Liver (tissue), 8 donors: ENCODE measurements at regions not wholly inside any gene's neighbourhood (a gene's known extent, or its start where the extent isn't known, plus 50 kb on each side); places are given as distances from the start of the nearest gene placed in this dataset.

Source experiments
- DNase-seq: peaks from one replicate; pipeline ENCODE4 v3.0.0-alpha.2; 2017; ENCODE audit warnings: low spot score
- H3K27ac ChIP-seq, 2 donors: one replicate each; pipeline ENCODE4 v1.7.0; 2013; ENCODE audit warnings: inconsistent platforms in 2 of 2, low read length in 2 of 2, control low read depth in 1 of 2, low read depth in 1 of 2, mild to moderate bottlenecking in 1 of 2
- H3K27me3 ChIP-seq, 4 donors: one replicate each; pipeline versions ENCODE4 v1.6.1 to v1.7.0; 2013; ENCODE audit warnings: low read length in 3 of 4, inconsistent platforms in 1 of 4, mild to moderate bottlenecking in 1 of 4, moderate library complexity in 1 of 4; ENCODE audit not compliant: control insufficient read depth in 4 of 4, insufficient read depth in 4 of 4
- H3K36me3 ChIP-seq, 4 donors: one replicate each; pipeline versions ENCODE4 v1.6.1 to v1.7.0; 2013; ENCODE audit warnings: low read length in 3 of 4, mild to moderate bottlenecking in 3 of 4, low read depth in 1 of 4, moderate library complexity in 1 of 4; ENCODE audit not compliant: control insufficient read depth in 4 of 4, insufficient read depth in 3 of 4
- H3K4me1 ChIP-seq, 4 donors: one replicate each; pipeline versions ENCODE4 v1.6.1 to v1.7.0; 2013; ENCODE audit warnings: low read length in 3 of 4, mild to moderate bottlenecking in 3 of 4, moderate library complexity in 1 of 4; ENCODE audit not compliant: control insufficient read depth in 4 of 4, insufficient read depth in 4 of 4
- H3K4me3 ChIP-seq, 3 donors: one replicate each; pipeline versions ENCODE4 v1.6.1 to v1.7.0; 2013; ENCODE audit warnings: low read length in 3 of 3, control low read depth in 1 of 3, low read depth in 1 of 3, mild to moderate bottlenecking in 1 of 3
- H3K9ac ChIP-seq, 2 donors: one replicate each; pipeline ENCODE4 v1.7.0; 2013; ENCODE audit warnings: low read length in 2 of 2, mild to moderate bottlenecking in 2 of 2, moderate library complexity in 2 of 2, control low read depth in 1 of 2, low read depth in 1 of 2
- H3K9me3 ChIP-seq, 4 donors: one replicate each; pipeline versions ENCODE4 v1.6.1 to v1.7.0; 2013; ENCODE audit warnings: low read length in 3 of 4; ENCODE audit not compliant: control insufficient read depth in 4 of 4
- EGR1 ChIP-seq, 2 donors: IDR thresholded peaks; 2 replicates each; pipeline ENCODE4 v1.6.1; 2016 to 2018; ENCODE audit warnings: antibody characterized with exemption in 2 of 2, low read depth in 2 of 2
- FOXA1 ChIP-seq: IDR thresholded peaks from 2 replicates; pipeline ENCODE4 v1.6.1; 2016; ENCODE audit warnings: antibody characterized with exemption
- FOXA2 ChIP-seq: IDR thresholded peaks from 2 replicates; pipeline ENCODE4 v1.6.1; 2016; ENCODE audit warnings: antibody characterized with exemption
- GABPA ChIP-seq, 2 donors: IDR thresholded peaks in 1 of 2; conservative IDR thresholded peaks in 1 of 2; 2 replicates each; pipeline ENCODE4 v1.6.1; 2016; ENCODE audit warnings: antibody characterized with exemption in 2 of 2, mild to moderate bottlenecking in 1 of 2, moderate library complexity in 1 of 2
- HNF4A ChIP-seq, 2 donors: conservative IDR thresholded peaks; 2 replicates each; pipeline ENCODE4 v1.6.1; 2016; ENCODE audit warnings: antibody characterized with exemption in 2 of 2, mild to moderate bottlenecking in 2 of 2
- HNF4G ChIP-seq: IDR thresholded peaks from 2 replicates; pipeline ENCODE4 v1.6.1; 2016; ENCODE audit warnings: antibody characterized with exemption
- JUND ChIP-seq, 2 donors: IDR thresholded peaks; 2 replicates each; pipeline ENCODE4 v1.6.1; 2016; ENCODE audit warnings: antibody characterized with exemption in 2 of 2
- NR2F2 ChIP-seq: IDR thresholded peaks from 2 replicates; pipeline ENCODE4 v1.6.1; 2016; ENCODE audit warnings: antibody characterized with exemption
- RAD21 ChIP-seq, 2 donors: IDR thresholded peaks; 2 replicates each; pipeline ENCODE4 v1.6.1; 2016; ENCODE audit warnings: antibody characterized with exemption in 2 of 2, mild to moderate bottlenecking in 2 of 2
- RXRA ChIP-seq, 2 donors: IDR thresholded peaks; 2 replicates each; pipeline ENCODE4 v1.6.1; 2017 to 2018; ENCODE audit warnings: antibody characterized with exemption in 2 of 2, mild to moderate bottlenecking in 1 of 2
- SP1 ChIP-seq: IDR thresholded peaks from 2 replicates; pipeline ENCODE4 v1.6.1; 2018; ENCODE audit warnings: antibody characterized with exemption, mild to moderate bottlenecking
- TAF1 ChIP-seq: conservative IDR thresholded peaks from 2 replicates; pipeline ENCODE4 v1.6.1; 2016; ENCODE audit warnings: antibody characterized with exemption, mild to moderate bottlenecking
- YY1 ChIP-seq: IDR thresholded peaks from 2 replicates; pipeline ENCODE4 v1.6.1; 2016; ENCODE audit warnings: antibody characterized with exemption, mild to moderate bottlenecking
- WGBS: extraction: QIAGEN DNeasy Blood & Tissue Kit; methylation state at CpG from one replicate; pipeline ENCODE4 v1.1.7; 2013; 5-methylcytosine and 5-hydroxymethylcytosine counted together
- TF ChIP-seq, protein P1 (sequence below): fragments of 150-350 bp; IDR thresholded peaks from 2 replicates; pipeline ENCODE4 v1.5.1; 2017; ENCODE audit warnings: improper control_type of control experiment, low read depth, low read length; ENCODE audit not compliant: missing input control
- TF ChIP-seq, protein P2 (sequence below): IDR thresholded peaks from 2 replicates; pipeline ENCODE4 v1.6.1; 2016; ENCODE audit warnings: antibody characterized with exemption
- TF ChIP-seq, protein P3 (sequence below): IDR thresholded peaks from 2 replicates; pipeline ENCODE4 v1.6.1; 2016; ENCODE audit warnings: antibody characterized with exemption
- TF ChIP-seq, protein P4 (sequence below): IDR thresholded peaks from 2 replicates; pipeline ENCODE4 v1.6.1; 2016; ENCODE audit warnings: antibody characterized with exemption
- TF ChIP-seq, protein P5 (sequence below): IDR thresholded peaks from 2 replicates; pipeline ENCODE4 v1.6.1; 2016; ENCODE audit warnings: antibody characterized with exemption, mild to moderate bottlenecking
- donor health status: healthy.
- donor health status: healthy.
- donor health status: healthy.
- donor health status: healthy.
- donor health status: healthy.

DNA sequence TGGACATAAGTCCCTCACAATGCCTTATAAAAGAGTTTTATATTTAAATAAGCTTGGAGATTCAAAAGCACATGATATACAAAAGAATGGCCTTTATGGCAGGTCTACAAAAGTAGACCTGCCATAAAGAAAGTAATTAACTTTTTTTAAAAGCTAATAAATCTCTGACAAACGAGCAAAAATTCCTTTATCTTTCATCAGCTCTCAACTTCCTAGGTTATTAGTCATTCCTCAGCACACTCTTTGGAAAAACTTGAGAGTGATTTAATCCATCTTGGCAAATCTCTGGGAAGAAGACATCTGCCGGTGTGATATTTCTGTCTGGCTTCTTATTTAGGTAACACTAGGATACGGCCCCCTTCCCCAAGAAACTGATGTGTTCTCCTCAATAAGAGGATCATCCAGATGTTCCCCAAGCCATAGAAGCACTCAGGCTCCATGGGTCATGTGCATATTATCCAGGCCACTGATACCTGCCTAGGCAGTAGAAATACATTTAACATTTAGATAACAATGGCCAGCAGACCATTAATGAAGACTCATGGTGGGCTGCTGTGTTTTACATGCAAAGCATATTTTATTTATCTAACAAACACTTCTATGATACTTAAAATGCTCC, 372.7 kb downstream of the LIG4 start (continued):
- TF ChIP-seq HNF4G, result no peak
- TF ChIP-seq, protein P1, sequence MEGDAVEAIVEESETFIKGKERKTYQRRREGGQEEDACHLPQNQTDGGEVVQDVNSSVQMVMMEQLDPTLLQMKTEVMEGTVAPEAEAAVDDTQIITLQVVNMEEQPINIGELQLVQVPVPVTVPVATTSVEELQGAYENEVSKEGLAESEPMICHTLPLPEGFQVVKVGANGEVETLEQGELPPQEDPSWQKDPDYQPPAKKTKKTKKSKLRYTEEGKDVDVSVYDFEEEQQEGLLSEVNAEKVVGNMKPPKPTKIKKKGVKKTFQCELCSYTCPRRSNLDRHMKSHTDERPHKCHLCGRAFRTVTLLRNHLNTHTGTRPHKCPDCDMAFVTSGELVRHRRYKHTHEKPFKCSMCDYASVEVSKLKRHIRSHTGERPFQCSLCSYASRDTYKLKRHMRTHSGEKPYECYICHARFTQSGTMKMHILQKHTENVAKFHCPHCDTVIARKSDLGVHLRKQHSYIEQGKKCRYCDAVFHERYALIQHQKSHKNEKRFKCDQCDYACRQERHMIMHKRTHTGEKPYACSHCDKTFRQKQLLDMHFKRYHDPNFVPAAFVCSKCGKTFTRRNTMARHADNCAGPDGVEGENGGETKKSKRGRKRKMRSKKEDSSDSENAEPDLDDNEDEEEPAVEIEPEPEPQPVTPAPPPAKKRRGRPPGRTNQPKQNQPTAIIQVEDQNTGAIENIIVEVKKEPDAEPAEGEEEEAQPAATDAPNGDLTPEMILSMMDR, result no peak

DNA sequence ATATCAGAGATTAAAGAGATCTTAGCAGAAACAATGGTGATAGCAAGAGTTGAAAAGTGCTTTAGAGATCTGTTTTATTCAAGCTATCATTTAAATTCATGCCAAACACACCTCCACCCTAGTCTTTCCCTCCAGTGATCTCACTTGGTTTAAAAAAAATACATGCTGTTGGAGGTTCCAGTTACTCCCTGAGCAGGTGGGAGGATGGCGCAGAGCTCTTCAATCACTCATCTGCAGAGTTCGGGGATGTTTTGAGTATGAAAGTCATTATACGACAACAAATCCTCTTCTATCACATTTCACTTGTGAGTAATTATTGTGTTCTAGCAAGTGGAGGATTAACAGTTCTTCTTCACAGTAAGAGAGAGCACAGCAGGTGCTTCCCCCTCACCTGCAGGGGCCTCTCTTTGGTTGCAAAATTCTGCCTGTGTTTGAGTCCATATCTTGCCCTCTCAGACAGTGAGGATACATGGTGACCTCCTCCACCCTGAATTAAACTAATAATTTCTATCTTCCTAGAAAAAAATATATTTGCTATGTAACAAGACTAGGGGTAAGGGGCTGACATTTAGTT, 376.7 kb downstream of the LIG4 start:
- TF ChIP-seq FOXA2, result no peak
- TF ChIP-seq, protein P2, sequence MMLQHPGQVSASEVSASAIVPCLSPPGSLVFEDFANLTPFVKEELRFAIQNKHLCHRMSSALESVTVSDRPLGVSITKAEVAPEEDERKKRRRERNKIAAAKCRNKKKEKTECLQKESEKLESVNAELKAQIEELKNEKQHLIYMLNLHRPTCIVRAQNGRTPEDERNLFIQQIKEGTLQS, result no peak
- TF ChIP-seq, protein P3, sequence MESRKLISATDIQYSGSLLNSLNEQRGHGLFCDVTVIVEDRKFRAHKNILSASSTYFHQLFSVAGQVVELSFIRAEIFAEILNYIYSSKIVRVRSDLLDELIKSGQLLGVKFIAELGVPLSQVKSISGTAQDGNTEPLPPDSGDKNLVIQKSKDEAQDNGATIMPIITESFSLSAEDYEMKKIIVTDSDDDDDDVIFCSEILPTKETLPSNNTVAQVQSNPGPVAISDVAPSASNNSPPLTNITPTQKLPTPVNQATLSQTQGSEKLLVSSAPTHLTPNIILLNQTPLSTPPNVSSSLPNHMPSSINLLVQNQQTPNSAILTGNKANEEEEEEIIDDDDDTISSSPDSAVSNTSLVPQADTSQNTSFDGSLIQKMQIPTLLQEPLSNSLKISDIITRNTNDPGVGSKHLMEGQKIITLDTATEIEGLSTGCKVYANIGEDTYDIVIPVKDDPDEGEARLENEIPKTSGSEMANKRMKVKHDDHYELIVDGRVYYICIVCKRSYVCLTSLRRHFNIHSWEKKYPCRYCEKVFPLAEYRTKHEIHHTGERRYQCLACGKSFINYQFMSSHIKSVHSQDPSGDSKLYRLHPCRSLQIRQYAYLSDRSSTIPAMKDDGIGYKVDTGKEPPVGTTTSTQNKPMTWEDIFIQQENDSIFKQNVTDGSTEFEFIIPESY, result no peak
- TF ChIP-seq, protein P4, sequence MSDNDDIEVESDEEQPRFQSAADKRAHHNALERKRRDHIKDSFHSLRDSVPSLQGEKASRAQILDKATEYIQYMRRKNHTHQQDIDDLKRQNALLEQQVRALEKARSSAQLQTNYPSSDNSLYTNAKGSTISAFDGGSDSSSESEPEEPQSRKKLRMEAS, result no peak
- TF ChIP-seq YY1, result no peak
- TF ChIP-seq, protein P1, result no peak
- TF ChIP-seq SP1, result no peak
- no peak for TF ChIP-seq HNF4A (conservative IDR thresholded peaks at IDR 0.05)
- no peak for TF ChIP-seq RAD21 (IDR thresholded peaks at IDR 0.05)
- TF ChIP-seq JUND (IDR thresholded peaks at IDR 0.05), result no peak
- TF ChIP-seq EGR1 (IDR thresholded peaks at IDR 0.05; ENCODE audit: low read depth in 2 of 2), result no peak
- TF ChIP-seq GABPA (IDR thresholded peaks at IDR 0.05 in 1 of 2, conservative IDR thresholded peaks at IDR 0.05 in 1 of 2), result no peak
- TF ChIP-seq RXRA (IDR thresholded peaks at IDR 0.05), result no peak
- TF ChIP-seq FOXA1, result no peak
- TF ChIP-seq HNF4G, result no peak
- no peak for TF ChIP-seq NR2F2
- TF ChIP-seq, protein P5, sequence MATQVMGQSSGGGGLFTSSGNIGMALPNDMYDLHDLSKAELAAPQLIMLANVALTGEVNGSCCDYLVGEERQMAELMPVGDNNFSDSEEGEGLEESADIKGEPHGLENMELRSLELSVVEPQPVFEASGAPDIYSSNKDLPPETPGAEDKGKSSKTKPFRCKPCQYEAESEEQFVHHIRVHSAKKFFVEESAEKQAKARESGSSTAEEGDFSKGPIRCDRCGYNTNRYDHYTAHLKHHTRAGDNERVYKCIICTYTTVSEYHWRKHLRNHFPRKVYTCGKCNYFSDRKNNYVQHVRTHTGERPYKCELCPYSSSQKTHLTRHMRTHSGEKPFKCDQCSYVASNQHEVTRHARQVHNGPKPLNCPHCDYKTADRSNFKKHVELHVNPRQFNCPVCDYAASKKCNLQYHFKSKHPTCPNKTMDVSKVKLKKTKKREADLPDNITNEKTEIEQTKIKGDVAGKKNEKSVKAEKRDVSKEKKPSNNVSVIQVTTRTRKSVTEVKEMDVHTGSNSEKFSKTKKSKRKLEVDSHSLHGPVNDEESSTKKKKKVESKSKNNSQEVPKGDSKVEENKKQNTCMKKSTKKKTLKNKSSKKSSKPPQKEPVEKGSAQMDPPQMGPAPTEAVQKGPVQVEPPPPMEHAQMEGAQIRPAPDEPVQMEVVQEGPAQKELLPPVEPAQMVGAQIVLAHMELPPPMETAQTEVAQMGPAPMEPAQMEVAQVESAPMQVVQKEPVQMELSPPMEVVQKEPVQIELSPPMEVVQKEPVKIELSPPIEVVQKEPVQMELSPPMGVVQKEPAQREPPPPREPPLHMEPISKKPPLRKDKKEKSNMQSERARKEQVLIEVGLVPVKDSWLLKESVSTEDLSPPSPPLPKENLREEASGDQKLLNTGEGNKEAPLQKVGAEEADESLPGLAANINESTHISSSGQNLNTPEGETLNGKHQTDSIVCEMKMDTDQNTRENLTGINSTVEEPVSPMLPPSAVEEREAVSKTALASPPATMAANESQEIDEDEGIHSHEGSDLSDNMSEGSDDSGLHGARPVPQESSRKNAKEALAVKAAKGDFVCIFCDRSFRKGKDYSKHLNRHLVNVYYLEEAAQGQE, result no peak
- TF ChIP-seq TAF1, result no peak
- DNase-seq, result no peak
- Histone ChIP-seq H3K9ac (no peak overlapping the region), H3K27me3 (no peaks in the 10 kb centered on the region), H3K4me1 (no peaks in the 10 kb centered on the region), H3K9me3 (no peaks in the 10 kb centered on the region), H3K27ac (no peak overlapping the region), H3K4me3 (no peak overlapping the region), H3K36me3 (no peaks in the 10 kb centered on the region)
- WGBS, result 60% methylated on average over 3 of the region's 3 CpGs
